ENCODE measurements at regions not wholly inside any gene's neighbourhood (a gene's known extent, or its start where the extent isn't known, plus 50 kb on each side); places are given as distances from the start of the nearest gene placed in this dataset.

DNA sequence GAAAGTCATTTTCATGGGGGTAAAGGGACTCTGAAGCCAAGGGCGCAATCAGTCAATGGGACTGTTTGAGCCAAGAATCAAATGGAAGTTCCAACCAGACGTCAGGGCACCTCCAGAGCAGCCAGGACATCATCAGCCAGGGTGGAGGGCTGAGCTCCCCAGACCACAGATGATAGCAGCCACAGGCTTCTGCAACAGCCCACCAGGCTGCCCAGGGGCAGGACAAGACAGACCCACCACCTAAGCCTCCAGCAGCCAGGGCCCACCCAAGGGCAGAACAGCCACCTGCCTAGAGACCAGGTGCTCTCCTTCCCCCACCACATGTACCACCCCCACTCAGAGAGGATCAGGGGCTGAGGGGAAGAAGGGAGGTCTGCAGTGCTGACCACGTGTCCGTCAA, 53.8 kb upstream of the SLC66A3 start:
- no peak overlapping the region for H3K4me3 ChIP-seq (ENCODE audit: low read depth, low read length)
- TF ChIP-seq CTCF (conservative IDR thresholded peaks at IDR 0.05; ENCODE audit: low read depth, low read length): no peak
- DNase-seq (ENCODE audit: low read depth): no peak

GRCh38 chr2:11102466-11102865, 52.8 kb upstream of the SLC66A3 start:
- no peak for TF ChIP-seq CTCF (conservative IDR thresholded peaks at IDR 0.05; ENCODE audit: low read depth, low read length)
- DNase-seq (ENCODE audit: low read depth): no peak
- H3K4me3 ChIP-seq (ENCODE audit: low read depth, low read length): no peak overlapping the region

DNA sequence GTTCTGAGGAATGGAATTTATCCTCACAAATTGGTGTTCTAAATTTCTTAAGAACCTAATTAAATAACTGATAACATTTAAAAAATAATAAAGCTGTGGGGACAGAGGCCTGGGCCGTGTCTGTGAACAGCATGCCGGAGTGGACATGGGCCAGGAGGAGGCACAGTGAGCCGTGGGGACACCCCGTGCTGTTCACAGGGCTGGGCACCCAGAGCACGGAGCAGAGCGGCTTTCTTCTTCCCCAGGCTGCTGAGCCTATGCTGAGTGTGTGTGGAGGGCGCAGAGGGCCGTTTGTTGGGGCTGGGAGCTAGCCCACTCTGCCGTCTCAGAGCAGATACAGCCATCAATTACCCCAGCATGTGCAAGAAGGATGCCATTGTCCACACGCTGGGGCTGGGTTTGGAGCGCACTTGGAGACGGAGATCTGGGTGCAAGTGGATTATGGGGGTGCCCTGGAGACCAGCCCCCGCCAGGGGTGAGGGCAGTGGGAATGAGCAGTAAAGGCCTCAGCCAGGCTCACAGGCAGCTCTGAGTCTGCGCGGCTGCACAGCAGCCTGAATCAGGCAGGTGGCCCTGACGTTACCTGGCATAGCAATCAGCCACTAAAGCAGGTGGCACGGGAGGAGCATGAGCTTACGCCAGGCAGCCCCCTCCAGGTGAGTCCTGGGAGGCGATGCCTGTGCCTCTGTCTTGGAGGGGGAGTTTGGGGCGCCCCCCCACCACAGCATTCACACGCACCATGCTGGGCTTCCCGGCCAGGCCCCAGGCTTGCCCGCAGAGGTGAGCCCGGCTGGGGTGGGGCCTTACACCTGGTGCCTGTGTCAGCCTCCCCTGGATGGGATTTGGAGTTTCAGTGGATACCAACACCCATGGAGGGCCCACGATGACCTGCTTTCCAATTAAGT, 52.1 kb upstream of the SLC66A3 start:
- no peak for TF ChIP-seq CTCF (conservative IDR thresholded peaks at IDR 0.05; ENCODE audit: low read depth, low read length)
- DNase-seq (ENCODE audit: low read depth): no peak
- no peak overlapping the region for H3K4me3 ChIP-seq (ENCODE audit: low read depth, low read length)

- no peak for TF ChIP-seq CTCF (conservative IDR thresholded peaks at IDR 0.05; ENCODE audit: low read depth, low read length)
- no peak overlapping the region for H3K4me3 ChIP-seq (ENCODE audit: low read depth, low read length)
- no peak for DNase-seq (ENCODE audit: low read depth)
These were observed 51.1 kb upstream of the SLC66A3 start for GRCh38 chr2:11103984-11104793.

GRCh38 chr2:11104794-11105660, 50.2 kb upstream of the SLC66A3 start:
- TF ChIP-seq CTCF (conservative IDR thresholded peaks at IDR 0.05; ENCODE audit: low read depth, low read length): no peak
- no peak for DNase-seq (ENCODE audit: low read depth)
- no peak overlapping the region for H3K4me3 ChIP-seq (ENCODE audit: low read depth, low read length)
